ENCODE measurements at regions not wholly inside any gene's neighbourhood (a gene's known extent, or its start where the extent isn't known, plus 50 kb on each side); places are given as distances from the start of the nearest gene placed in this dataset.

DNA sequence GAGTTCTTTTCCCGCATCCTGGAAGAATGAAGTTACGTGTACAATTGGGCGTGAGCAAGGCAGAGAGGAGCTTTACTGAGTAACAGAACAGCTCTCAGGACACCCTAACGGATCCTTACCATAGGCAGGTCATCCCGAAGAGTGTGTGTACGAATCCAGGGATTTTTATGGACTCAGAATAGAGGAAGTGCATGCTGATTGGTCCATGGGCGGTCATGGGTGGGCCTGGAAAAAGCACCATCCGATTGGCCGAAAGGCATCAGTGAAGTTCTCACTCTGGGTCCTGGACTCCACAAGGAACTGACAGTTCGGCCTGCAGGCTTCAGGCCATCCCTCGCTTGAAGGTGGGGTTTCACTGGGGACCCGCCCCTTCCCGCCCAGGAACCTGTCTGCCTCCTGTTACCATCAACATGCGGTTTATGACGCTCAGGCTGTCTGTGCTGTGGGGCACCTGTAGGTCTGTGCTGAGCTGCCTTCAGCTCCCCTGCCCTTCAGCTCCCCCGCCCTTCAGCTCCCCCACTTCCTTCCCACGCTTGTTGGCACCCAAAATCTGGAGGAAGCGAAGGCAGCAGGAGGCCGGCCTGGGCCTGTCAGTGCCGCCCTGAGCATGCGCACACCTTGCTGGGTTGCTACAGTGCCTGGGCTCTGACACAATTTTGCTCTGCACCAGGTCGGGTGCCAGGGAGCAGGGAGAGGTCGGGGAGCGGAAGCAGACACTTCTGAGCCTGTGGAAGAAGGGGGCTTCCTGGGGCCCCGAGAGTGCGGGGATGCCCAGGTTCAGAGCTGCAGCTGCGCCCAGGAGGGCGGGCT is 57.9 kb upstream of the MANEA start:
- peak in 1 of 2 donors; percentile 31 for DNase-seq (ENCODE audit: low spot score in 2 of 2)
- Histone ChIP-seq H3K27ac (no peak overlapping the region), H3K9me3 (no peaks in the 10 kb centered on the region), H3K27me3 (no peaks in the 10 kb centered on the region), H3K4me1 (no peaks in the 10 kb centered on the region), H3K4me3 (no peak overlapping the region), H3K36me3 (no peaks in the 10 kb centered on the region)
- 91% methylated on average over 24 of the region's 28 CpGs for WGBS
- no peak for TF ChIP-seq POLR2AphosphoS5 (IDR thresholded peaks at IDR 0.05)
- TF ChIP-seq, protein P1, sequence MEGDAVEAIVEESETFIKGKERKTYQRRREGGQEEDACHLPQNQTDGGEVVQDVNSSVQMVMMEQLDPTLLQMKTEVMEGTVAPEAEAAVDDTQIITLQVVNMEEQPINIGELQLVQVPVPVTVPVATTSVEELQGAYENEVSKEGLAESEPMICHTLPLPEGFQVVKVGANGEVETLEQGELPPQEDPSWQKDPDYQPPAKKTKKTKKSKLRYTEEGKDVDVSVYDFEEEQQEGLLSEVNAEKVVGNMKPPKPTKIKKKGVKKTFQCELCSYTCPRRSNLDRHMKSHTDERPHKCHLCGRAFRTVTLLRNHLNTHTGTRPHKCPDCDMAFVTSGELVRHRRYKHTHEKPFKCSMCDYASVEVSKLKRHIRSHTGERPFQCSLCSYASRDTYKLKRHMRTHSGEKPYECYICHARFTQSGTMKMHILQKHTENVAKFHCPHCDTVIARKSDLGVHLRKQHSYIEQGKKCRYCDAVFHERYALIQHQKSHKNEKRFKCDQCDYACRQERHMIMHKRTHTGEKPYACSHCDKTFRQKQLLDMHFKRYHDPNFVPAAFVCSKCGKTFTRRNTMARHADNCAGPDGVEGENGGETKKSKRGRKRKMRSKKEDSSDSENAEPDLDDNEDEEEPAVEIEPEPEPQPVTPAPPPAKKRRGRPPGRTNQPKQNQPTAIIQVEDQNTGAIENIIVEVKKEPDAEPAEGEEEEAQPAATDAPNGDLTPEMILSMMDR (IDR thresholded peaks at IDR 0.05): no peak
- no peak for TF ChIP-seq POLR2A (IDR thresholded peaks at IDR 0.05)
- no peak for TF ChIP-seq EP300 (IDR thresholded peaks at IDR 0.05)

DNA sequence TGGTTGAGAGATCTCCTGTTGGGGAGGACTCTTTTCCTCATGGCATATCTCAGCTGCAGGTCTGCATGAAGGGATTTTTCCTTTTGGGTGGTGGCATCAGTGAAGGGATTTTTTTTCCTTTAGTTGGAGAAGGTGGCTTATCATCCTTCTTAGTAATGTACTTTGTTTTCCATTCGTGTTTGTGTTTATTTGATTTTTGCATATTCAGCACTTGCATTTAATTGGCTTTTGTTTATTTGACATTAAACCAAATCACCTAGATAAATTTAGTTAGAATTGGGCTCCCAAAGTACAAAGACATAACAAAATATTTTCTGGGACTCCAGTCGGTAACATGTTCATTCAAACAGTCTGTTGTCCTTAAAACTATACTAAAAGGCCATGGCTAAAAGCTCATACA is 56.2 kb upstream of the MANEA start:
- H3K27ac ChIP-seq: no peak overlapping the region
- H3K27me3 ChIP-seq: no peaks in the 10 kb centered on the region
- H3K4me1 ChIP-seq: no peaks in the 10 kb centered on the region
- no peak for TF ChIP-seq POLR2A (IDR thresholded peaks at IDR 0.05)
- TF ChIP-seq POLR2AphosphoS5 (IDR thresholded peaks at IDR 0.05): no peak
- TF ChIP-seq, protein P1 (IDR thresholded peaks at IDR 0.05): no peak
- no peak for TF ChIP-seq EP300 (IDR thresholded peaks at IDR 0.05)
- H3K36me3 ChIP-seq: no peaks in the 10 kb centered on the region
- no peaks in the 10 kb centered on the region for H3K9me3 ChIP-seq
- no peak overlapping the region for H3K4me3 ChIP-seq
- WGBS: 65% methylated on average over 2 of the region's 2 CpGs
- no peak for DNase-seq (ENCODE audit: low spot score in 2 of 2)

Data from suprapubic skin (tissue), 4 donors.